ENCODE measurements at regions not wholly inside any gene's neighbourhood (a gene's known extent, or its start where the extent isn't known, plus 50 kb on each side); places are given as distances from the start of the nearest gene placed in this dataset.

GRCh38 chr12:130240831-130241590 lies 78.7 kb downstream of the FZD10 start:
- H3K27me3 ChIP-seq (replicated peaks; ENCODE audit: control insufficient read depth, insufficient read depth, low read length), result no peaks in the 10 kb centered on the region
- Mint-ChIP-seq H3K27me3 (ENCODE audit: insufficient read depth, unreplicated experiment) (peaks cover 3% of the 10 kb centered on the region), H3K9me3 (ENCODE audit: unreplicated experiment) (peaks cover 11% of the 10 kb centered on the region), H3K4me3 (ENCODE audit: unreplicated experiment) (no peak overlapping the region), H3K36me3 (ENCODE audit: insufficient read depth, unreplicated experiment) (no peaks in the 10 kb centered on the region), H3K27ac (ENCODE audit: unreplicated experiment) (no peak overlapping the region), H3K4me1 (ENCODE audit: low read depth, unreplicated experiment) (no peaks in the 10 kb centered on the region)
- no peaks in the 10 kb centered on the region for H3K4me1 ChIP-seq
- CTCF ChIA-PET, result no interaction called here
- TF ChIP-seq CTCF (IDR thresholded peaks at IDR 0.05; ENCODE audit: insufficient read depth in 1 of 2, low read depth in 1 of 2, low read length in 1 of 2, severe bottlenecking in 1 of 2, unreplicated experiment in 1 of 2), result no peak
- DNase-seq, result no peak
- no peaks in the 10 kb centered on the region for H3K9me3 ChIP-seq
- intact Hi-C loops (cut with micrococcal nuclease; ENCODE audit: unreplicated experiment), result no loop called here
- no peaks in the 10 kb centered on the region for H3K36me3 ChIP-seq (ENCODE audit: control insufficient read depth, insufficient read depth, low read length)
- POLR2A ChIA-PET, result no interaction called here
- no peak overlapping the region for H3K4me3 ChIP-seq (ENCODE audit: low read depth, low read length)
- BruUV-seq (replicated peaks), result no TSS peak

- Histone ChIP-seq H3K4me3 (ENCODE audit: low read depth, low read length) (no peak overlapping the region), H3K36me3 (ENCODE audit: control insufficient read depth, insufficient read depth, low read length) (no peaks in the 10 kb centered on the region), H3K4me1 (no peaks in the 10 kb centered on the region), H3K27me3 (replicated peaks; ENCODE audit: control insufficient read depth, insufficient read depth, low read length) (no peaks in the 10 kb centered on the region), H3K9me3 (no peaks in the 10 kb centered on the region)
- Mint-ChIP-seq H3K4me3 (ENCODE audit: unreplicated experiment) (no peak overlapping the region), H3K27me3 (ENCODE audit: insufficient read depth, unreplicated experiment) (peaks cover 3% of the 10 kb centered on the region), H3K4me1 (ENCODE audit: low read depth, unreplicated experiment) (no peaks in the 10 kb centered on the region), H3K36me3 (ENCODE audit: insufficient read depth, unreplicated experiment) (no peaks in the 10 kb centered on the region), H3K9me3 (ENCODE audit: unreplicated experiment) (peaks cover 11% of the 10 kb centered on the region), H3K27ac (ENCODE audit: unreplicated experiment) (no peak overlapping the region)
- no peak for DNase-seq
- no TSS peak for BruUV-seq (replicated peaks)
- ChIA-PET POLR2A (no interaction called here), CTCF (no interaction called here)
- TF ChIP-seq CTCF (IDR thresholded peaks at IDR 0.05; ENCODE audit: insufficient read depth in 1 of 2, low read depth in 1 of 2, low read length in 1 of 2, severe bottlenecking in 1 of 2, unreplicated experiment in 1 of 2), result no peak
- intact Hi-C loops (cut with micrococcal nuclease; ENCODE audit: unreplicated experiment), result no loop called here
Measured at GRCh38 chr12:130242506-130242905, 80.2 kb downstream of the FZD10 start.

GRCh38 chr12:130245251-130245650 lies 83.0 kb downstream of the FZD10 start:
- TF ChIP-seq CTCF (IDR thresholded peaks at IDR 0.05; ENCODE audit: insufficient read depth in 1 of 2, low read depth in 1 of 2, low read length in 1 of 2, severe bottlenecking in 1 of 2, unreplicated experiment in 1 of 2), result no peak
- H3K27me3 ChIP-seq (replicated peaks; ENCODE audit: control insufficient read depth, insufficient read depth, low read length), result no peaks in the 10 kb centered on the region
- Mint-ChIP-seq H3K36me3 (ENCODE audit: insufficient read depth, unreplicated experiment) (no peaks in the 10 kb centered on the region), H3K9me3 (ENCODE audit: unreplicated experiment) (peaks cover 11% of the 10 kb centered on the region), H3K4me1 (ENCODE audit: low read depth, unreplicated experiment) (no peaks in the 10 kb centered on the region), H3K27ac (ENCODE audit: unreplicated experiment) (no peak overlapping the region), H3K27me3 (ENCODE audit: insufficient read depth, unreplicated experiment) (peaks cover 2% of the 10 kb centered on the region), H3K4me3 (ENCODE audit: unreplicated experiment) (no peak overlapping the region)
- DNase-seq, result no peak
- no peaks in the 10 kb centered on the region for H3K9me3 ChIP-seq
- intact Hi-C loops (cut with micrococcal nuclease; ENCODE audit: unreplicated experiment), result no loop called here
- ChIA-PET POLR2A (no interaction called here), CTCF (no interaction called here)
- H3K36me3 ChIP-seq (ENCODE audit: control insufficient read depth, insufficient read depth, low read length), result no peaks in the 10 kb centered on the region
- H3K4me1 ChIP-seq, result no peaks in the 10 kb centered on the region
- H3K4me3 ChIP-seq (ENCODE audit: low read depth, low read length), result no peak overlapping the region
- BruUV-seq (replicated peaks), result no TSS peak

Data from Caco-2 (cell line).